HG03378 (cell line): ENCODE measurements at regions not wholly inside any gene's neighbourhood (a gene's known extent, or its start where the extent isn't known, plus 50 kb on each side); places are given as distances from the start of the nearest gene placed in this dataset.

Experiments
- ATAC-seq: cut with Tn5 transposase; IDR thresholded peaks from one replicate; pipeline ENCODE4 v1.9.1; 2021; ENCODE audit warnings: mild to moderate bottlenecking, moderate library complexity; ENCODE audit not compliant: unreplicated experiment

DNA sequence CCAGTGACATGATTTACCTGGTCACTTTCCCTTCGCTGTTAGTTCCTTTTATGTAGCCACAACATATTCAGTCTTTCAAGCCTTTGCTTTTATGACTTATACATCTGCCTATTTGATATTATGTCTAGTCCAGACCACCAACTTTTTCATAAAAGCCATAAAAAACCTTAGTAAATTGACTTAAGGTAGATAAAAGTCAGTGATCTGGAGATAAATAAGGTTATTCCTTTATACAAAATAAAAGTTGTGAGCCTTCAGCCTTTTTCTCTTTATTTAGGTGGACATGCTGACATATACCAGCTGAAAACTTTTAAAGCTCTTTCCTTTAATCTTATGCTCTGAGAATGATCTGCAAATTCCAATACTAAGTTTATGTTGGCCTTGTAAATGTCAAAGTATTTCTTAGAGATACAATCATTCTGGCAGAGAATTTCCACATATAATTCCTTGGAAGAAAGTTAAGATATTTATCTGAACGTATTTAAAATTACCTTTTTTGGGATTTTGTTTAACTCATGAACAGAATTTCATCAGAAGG, 690.4 kb upstream of the CHORDC1 start:
- no peak for ATAC-seq

- ATAC-seq: no peak
Observed at GRCh38 chr11:90912631-90913030, 689.8 kb upstream of the CHORDC1 start.

DNA sequence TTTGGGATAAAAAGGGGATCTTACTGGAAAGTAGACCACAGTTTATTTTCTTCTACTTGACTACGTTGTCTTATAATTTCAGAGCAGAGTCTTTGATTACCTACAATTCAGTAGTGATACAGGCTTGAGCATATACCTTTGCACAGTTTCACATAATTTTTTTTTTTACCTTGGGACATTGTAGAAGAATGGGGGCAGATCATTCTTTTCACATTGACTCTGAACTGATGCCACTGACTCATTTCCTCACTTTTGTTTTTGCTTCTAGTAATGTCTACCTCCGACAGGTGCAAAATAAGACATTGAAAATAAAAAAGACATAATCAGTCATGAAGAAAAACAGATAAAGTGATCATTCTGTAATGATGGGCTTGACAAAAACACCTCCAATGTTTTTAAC, 688.3 kb upstream of the CHORDC1 start:
- no peak for ATAC-seq

DNA sequence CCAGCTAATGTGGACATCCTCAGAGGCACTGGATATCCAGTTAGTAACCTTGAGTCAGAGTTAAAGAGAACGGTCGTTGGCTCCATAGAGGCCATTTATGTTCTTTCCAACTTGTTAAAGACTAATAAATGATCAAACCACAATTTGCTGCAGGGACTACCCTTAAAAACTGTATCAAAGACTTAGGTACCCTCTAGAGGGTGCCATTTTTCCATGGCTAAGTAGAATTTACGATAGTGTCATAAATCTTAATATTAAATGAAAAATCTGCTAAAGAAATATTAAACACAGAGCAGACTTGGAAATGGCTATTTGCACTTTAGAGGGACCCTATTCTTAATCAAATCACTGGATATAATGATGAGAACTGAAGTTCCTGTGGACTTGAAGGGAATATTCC, 685.2 kb upstream of the CHORDC1 start:
- ATAC-seq: no peak

GRCh38 chr11:90895850-90896249, 673.0 kb upstream of the CHORDC1 start:
- ATAC-seq: no peak

DNA sequence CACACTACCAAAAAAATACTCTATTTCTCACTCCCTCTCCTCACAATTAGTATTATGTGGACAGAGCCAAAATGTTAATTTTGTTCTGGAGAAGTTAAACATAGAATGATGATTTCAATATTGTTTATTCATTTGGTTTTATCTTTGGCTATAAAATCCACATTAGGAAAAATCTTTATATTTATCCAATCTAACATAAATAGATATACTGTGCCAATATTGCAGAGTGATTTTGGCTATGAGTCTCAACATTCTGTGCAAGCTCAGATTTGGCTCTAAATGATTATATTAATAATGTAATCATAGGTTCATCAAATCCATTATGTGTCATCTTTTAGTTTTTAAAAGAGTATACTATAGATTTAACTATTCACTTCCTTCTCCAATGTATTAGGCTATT, 667.5 kb upstream of the CHORDC1 start:
- no peak for ATAC-seq

GRCh38 chr11:90884181-90884580, 661.3 kb upstream of the CHORDC1 start:
- ATAC-seq: no peak

DNA sequence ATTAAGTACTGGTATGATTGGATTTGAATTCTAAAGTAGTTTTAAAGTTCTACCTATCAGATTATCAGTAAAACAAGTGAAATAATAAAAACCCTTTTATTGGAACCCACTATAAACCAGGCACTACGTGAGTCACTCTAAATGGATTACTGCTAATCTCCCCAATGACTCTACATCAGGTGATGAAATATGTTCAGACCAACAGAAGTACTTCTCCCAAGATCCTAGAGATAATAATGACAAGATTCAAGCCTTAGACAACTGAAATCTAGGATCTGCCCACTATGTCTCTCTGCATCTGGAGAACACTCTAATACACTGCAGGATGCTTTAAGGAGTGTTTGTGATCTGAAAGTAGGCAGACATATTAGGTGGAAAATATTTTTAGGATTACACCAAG, 652.1 kb upstream of the CHORDC1 start:
- ATAC-seq: no peak

- ATAC-seq: no peak
Observed at GRCh38 chr11:90874281-90874680, 651.4 kb upstream of the CHORDC1 start.

- ATAC-seq: no peak
Observed at GRCh38 chr11:90867416-90867815, 644.6 kb upstream of the CHORDC1 start.

GRCh38 chr11:90856790-90857189, 633.9 kb upstream of the CHORDC1 start:
- ATAC-seq: no peak

DNA sequence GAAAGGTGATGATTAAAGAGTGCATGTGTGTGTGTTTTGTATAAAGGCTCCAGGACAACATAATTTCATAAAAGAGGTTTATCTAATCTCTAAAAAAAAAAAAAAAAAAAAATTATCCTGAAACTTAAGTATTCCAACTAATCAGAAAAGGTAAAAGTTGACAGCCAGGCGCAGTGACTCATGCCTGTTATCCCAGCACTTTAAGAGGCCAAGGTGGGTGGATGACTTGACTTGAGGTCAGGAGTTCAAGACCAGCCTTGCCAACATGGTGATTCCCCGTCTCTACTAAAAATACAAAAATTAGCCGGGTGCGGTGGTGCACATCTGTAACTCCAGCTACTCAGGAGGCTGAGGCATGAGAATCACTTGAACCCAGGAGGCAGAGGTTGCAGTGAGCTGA, 632.7 kb upstream of the CHORDC1 start:
- no peak for ATAC-seq

GRCh38 chr11:90851196-90851595, 628.3 kb upstream of the CHORDC1 start:
- no peak for ATAC-seq

GRCh38 chr11:90849312-90849711, 626.5 kb upstream of the CHORDC1 start:
- no peak for ATAC-seq

DNA sequence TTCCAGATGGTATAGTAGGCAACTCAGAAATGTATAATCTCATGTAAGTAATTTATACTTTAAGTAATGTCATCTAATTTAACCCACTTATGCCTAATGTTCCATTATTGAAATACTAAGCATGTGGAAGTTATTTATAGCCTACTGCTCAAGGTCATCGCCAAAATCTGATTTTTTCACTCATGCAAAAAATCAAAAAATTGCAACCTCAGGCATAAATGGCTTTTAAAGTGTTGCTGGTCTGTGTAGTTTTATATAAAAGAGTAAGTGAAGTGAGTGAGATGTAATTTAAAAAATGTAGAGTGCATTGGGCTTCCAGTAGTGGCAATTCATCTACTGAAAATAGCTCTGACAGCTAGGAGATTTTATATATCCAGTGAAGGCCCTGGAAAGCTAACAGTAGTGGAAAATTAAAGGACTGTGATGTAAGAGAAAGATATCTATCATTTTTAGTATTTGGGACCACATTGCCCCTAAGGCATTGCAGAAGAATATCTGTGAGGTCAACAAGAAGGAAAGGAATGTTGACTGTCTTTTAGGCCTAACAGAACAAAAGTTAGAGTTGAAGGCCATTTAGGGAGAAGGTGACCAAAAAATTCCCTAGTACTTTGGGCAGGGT, 624.5 kb upstream of the CHORDC1 start:
- ATAC-seq: no peak

- ATAC-seq: no peak
Observed at GRCh38 chr11:90846628-90847027, 623.8 kb upstream of the CHORDC1 start.

DNA sequence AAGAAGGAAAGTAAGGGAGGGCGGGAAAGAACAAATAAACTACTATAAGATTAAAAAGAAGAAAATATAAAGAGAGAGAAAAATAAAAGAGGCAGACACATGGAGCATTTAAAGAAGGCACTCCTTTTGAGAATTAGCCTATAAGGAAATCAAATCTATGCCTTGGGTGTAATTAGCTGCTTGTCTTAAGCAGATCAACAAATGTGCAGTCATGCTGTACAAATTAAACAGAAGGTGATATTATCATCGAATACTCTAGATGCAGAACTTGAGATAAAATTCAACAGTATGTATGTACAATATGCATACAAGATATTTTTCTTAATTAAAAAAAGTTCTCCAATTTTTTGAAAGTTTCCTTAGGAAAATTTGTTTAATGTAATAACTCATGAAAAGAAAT, 623.0 kb upstream of the CHORDC1 start:
- ATAC-seq: no peak

- ATAC-seq: no peak
Observed at GRCh38 chr11:90845126-90845525, 622.3 kb upstream of the CHORDC1 start.

- ATAC-seq: no peak
Observed at GRCh38 chr11:90844041-90844440, 621.2 kb upstream of the CHORDC1 start.

- ATAC-seq: no peak
Observed at GRCh38 chr11:90842681-90843080, 619.8 kb upstream of the CHORDC1 start.

- no peak for ATAC-seq
Observed at GRCh38 chr11:90840071-90840470, 617.2 kb upstream of the CHORDC1 start.

- ATAC-seq: no peak
Observed at GRCh38 chr11:90836031-90836430, 613.2 kb upstream of the CHORDC1 start.

DNA sequence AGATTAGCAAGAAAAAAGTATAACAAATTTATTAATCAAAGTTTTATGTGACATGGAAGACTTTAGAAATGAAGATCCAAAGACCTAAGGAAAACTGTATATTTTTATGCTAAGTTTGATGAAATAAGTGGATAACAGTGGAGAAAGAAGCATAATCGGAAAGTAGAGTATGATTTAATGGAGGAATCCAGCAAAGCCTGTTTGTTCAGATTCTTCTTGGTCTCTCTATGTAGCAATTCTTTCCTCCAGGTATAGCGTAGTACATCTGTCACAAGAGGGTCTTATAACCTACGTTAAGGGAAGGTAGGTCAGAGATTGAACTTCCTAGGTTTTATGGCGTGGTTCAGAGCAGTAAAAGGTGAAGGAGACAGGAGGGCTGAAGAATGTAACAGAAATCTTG, 600.6 kb upstream of the CHORDC1 start:
- ATAC-seq: no peak
